HG02938 (cell line): ENCODE measurements at regions not wholly inside any gene's neighbourhood (a gene's known extent, or its start where the extent isn't known, plus 50 kb on each side); places are given as distances from the start of the nearest gene placed in this dataset.
"Not testable (repeated sequence)": the region's sequence is repeated elsewhere in the genome, so short reads cannot be mapped to it uniquely, and the experiment has no call there.

Experiments used
- ATAC-seq: cut with Tn5 transposase; IDR thresholded peaks from one replicate; pipeline ENCODE4 v1.9.1; 2021; ENCODE audit warnings: mild to moderate bottlenecking, moderate library complexity; ENCODE audit not compliant: unreplicated experiment

DNA sequence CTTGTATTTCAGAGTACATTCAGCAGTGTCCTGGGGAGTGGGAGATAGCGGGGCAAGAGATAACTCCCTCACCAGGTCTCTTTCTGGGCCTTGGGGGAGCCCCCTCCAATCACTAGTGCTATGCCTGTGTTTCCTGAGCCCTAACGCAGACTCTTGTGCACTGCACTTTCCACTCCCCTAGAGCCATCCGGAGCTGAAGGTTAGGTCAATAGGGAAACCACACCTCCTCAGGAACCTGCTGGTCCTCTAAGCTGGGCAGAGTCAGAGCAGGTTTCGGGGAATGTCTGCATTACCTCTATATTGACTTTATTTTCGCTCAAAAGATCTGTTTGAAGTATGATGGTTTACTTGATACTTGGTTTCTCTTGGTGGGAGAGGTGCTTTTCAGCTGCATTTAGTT, 617.0 kb upstream of the ROBO1 start:
- ATAC-seq, result no peak

DNA sequence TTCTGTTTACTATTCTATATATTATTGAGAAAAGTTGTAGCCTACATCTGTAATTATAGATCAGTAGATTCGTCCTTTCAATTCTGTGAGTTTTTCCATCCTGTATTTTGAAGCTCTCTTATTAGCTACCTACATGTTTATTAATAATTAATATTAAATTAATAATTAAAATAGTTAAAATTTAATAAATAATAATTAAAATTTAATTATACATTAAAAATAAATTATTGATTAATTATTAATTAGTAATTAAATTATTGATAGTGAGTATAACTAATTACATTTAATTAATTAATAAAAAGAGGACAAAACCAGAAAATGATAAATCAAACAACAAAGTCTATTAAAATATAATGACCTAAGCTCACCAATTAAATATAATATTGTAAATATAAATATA, 606.6 kb upstream of the ROBO1 start:
- ATAC-seq, result no peak

DNA sequence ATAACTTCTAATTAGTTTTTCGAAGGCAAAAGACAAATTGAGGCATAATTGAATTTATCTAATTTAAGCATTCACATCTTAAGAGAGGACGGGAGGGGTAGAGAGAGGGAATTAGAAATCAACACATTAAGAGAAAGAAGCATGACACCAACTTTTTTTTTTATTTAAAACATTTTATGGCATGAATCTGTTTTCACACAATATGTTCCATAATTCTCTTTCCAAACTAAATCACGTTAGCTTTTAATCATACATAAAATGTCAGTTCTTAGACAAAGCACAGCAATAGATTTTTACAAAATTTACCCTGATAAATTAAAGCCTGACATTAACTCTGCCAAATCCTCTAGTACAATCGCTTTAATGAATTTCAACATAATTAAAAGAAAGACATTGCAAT, 600.8 kb upstream of the ROBO1 start:
- no peak for ATAC-seq

DNA sequence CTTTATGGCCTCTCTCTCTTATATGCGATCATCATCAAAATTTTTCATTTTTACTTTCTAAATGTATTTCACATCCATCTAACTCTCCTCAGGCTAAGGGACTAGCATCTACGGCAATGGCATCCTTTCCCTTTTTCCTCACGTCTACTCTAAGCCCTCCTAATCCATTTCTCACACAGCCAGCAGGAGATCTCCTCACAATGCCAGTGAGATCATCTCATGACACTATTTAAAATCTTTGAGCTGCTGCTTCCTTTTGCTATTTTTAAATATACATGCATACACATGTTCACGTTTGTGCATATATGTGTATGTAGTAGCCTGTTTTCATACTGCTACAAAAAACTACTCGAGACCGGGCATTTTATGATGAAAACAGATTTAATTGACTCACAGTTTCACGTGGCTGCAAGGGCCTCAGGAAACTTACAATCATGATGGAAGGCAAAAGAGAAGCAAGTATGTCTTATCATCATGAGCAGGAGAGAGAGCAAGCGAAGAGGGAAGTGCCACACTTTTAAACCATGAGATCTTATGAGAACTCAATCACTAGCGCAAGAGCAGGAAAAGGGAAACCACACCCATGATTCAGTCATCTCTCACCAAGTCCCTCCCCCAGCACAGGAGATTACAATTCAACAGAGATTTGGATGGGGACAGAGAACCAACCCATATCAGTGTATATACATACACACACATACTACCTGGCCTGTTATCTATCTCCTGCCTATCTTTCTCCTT, 599.2 kb upstream of the ROBO1 start:
- ATAC-seq, result no peak

- no peak for ATAC-seq
Observed at GRCh38 chr3:80357761-80358160, 590.0 kb upstream of the ROBO1 start.

DNA sequence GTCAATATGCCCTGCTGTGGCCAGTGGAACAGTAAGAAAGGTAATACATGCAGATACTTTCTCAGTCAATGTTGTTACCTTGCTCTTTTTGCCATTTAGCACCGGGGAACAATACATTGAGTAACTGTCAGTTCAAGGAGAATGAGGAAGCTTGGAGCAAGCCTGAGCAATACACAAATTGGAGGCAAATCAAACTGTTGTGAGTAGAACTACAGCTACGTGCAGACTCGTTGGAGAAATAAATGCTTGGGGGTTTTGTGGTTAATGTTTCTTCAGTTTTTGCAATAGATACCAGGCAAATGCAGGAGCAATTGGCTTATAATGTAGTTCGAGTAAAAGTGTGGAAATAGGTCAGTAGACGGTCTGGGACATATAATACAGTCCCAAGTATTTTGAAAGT, 587.3 kb upstream of the ROBO1 start:
- ATAC-seq, result no peak

DNA sequence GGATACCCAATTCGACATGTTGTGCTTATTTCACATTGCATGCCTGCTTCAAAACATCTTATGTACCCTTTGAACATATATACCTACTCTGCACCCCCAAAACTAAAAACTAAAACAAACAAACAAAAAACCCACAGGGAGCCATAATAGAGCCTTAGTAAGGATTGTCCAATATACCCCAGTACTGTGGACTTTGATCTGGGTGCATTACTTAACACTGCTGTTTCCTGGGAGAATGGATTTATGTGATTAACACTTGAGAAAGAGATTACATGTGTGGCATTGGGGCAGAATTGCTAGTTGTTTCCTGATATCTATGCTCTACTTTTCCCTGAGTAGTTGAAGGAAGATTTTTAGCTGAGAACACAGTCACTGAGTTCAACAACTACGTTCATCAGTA, 583.4 kb upstream of the ROBO1 start:
- ATAC-seq, result no peak

DNA sequence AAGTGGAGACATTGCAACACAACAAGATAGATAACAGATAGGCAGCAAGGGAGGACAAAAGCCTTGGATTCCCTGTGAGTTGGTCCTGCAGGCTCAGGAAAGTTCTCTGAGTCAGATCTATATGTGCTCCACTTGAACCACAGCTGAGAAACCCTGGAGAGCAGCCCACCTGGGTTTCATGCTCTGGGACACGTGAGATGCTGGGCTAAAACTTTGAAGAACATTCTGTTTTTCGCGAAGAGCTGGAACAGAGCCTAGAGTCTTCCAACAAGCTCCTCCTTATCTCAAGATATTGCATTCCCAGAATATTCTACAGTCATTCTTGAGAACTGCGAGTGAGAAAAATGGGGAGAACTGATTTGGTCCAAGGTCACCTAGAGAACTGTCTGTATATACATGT, 583.0 kb upstream of the ROBO1 start:
- ATAC-seq, result no peak

DNA sequence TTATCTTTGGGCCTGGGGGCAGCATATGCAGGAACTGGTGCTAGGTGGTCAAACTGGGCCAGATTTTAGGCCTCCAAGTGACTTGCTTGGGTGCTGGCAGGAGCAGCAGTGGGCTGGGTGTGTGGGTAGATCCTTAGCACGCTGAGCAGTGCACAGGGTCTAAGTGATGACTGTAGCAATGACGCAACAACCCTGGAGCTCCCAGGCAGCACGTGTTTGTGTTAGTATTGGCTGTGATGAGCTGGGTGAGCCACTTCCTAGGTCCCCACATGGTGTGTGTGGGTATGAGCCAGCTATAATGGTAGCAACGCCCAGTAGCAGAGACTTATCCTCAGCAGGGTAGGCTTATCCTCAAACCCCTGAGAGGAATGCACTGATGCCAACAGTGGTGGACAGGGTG, 570.6 kb upstream of the ROBO1 start:
- ATAC-seq, result no peak

DNA sequence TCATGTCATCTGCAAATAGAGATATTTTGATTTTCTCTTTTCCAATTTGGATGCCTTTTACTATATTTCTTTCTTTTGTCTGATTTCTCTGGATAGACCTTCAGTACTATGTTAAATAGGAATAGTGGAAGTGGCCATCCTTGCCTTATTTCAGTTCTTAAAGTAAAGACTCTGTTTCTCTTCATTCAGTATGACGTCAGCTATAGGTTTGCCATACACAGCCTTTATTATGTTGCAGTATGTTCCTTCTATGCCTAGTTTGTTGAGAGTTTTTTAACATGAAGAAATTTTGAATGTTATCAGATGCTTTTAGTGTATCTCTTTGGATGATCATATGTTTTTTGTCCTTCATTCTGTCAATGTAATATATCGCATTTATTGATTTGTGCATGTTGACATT, 566.7 kb upstream of the ROBO1 start:
- no peak for ATAC-seq

GRCh38 chr3:80331494-80332170, 563.8 kb upstream of the ROBO1 start:
- no peak for ATAC-seq

- not testable (repeated sequence) for ATAC-seq
Observed at GRCh38 chr3:80314541-80314940, 546.7 kb upstream of the ROBO1 start.

GRCh38 chr3:80308637-80309036, 540.8 kb upstream of the ROBO1 start:
- ATAC-seq, result no peak

DNA sequence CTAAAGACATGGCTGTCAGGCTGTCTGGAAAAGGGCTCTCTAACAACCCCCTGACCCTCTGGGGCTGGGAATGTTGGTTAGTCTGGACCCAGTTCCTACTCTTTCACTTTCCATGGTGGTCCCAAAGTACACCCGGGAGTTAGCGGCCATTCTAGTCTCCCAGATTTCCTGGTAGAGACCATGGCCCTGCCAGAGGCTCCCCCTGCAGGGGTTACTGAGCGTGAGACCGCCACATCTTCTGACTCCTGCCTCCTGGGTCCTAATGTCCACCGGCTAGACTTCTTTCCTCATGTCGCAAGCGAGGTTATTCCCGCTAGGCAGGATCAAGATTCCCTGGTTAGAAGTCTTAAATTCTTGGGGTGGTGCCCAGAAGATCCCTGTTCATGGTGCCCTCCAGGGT, 540.0 kb upstream of the ROBO1 start:
- ATAC-seq, result no peak

DNA sequence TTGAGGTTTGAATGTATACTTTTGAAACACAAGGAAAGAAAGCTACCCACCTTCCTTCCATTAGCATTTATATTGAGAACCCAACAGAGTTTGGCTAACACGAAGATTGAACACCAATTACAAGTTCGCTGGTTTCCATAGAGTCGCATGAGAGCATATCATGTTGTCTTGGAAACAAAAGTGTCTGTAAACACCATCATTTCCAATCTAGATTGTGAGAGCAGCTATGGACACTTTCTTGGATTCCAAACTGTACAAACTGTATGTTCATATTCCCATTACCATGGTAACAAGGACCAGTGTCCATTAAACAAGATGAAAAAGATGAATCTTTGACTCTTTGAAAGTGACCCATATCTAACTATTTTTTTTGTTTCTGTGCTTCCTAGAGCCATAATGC, 529.9 kb upstream of the ROBO1 start:
- ATAC-seq, result no peak

DNA sequence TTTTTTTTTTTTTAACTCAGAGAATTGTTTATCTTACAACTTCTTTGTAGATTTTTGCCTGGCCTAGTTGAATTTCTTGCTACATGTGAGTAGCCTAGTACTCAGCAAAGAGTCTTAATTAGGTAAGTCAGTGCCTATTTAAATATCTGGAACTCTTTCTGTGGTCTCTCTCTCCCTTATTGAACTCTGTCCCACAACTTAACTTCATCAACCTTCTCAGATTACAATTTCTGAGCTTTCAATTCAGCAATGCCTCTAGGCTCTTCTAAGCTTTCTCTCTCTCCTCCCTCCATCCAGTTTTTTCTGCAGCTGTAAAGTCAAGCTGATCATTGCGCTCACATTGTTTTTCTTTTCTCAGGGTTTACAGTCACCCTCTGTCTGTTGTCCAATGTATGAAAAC, 517.6 kb upstream of the ROBO1 start:
- ATAC-seq, result no peak

- no peak for ATAC-seq
Observed at GRCh38 chr3:80283783-80284182, 516.0 kb upstream of the ROBO1 start.

DNA sequence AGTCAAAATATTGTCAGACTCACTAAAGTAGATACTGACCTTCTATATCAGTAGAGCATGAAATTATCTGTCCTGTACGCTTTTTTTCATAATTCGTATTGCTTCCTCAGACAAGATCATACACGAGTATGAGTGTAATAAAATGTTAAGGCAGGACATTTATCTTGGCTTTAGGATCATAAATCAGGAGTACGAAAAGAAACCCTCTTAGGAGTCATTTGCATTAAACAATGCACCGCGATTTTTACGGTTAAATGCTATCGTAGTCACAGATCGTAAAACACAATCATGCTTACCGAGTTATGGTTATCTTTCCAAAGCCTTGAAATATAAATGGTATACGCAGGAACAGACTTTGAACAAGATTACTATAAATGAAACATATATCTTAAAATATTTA, 510.3 kb upstream of the ROBO1 start:
- no peak for ATAC-seq

DNA sequence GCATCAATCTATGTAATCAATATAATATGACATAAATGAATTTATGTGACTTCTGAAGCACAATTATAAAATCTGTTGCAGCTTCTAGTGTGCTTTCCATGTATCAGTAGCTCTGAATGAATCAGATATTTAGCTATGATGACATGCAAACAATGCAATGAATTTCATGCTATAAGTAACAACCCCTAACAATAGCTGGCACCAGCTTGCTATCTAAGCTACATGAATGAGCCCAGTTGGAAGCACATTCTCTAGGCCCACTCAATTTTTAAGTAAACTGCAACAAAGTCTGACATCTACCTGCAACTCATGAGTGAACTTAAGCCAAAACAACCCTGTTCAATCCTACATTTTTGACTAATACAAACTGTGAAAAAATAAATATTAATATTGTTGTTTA, 507.3 kb upstream of the ROBO1 start:
- ATAC-seq, result no peak

GRCh38 chr3:80263260-80263659, 495.5 kb upstream of the ROBO1 start:
- ATAC-seq, result no peak

DNA sequence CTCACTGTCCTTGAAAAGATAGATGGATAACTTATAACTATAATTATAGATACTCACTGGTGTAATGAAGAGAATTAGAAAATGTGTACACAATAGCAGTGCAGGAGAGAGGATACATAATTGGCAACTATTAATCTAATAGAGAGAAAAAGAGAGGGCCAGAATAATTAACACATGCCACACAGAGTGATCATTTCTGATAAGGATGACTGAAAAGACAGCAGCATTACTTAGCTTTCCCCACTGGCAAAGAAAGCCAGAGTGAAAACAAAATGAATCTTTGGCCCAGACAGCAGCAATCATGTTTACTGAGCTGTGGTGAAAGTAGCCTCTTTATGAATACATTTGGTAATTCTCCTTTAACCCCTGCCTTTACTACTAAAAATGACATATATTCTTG, 493.3 kb upstream of the ROBO1 start:
- no peak for ATAC-seq

DNA sequence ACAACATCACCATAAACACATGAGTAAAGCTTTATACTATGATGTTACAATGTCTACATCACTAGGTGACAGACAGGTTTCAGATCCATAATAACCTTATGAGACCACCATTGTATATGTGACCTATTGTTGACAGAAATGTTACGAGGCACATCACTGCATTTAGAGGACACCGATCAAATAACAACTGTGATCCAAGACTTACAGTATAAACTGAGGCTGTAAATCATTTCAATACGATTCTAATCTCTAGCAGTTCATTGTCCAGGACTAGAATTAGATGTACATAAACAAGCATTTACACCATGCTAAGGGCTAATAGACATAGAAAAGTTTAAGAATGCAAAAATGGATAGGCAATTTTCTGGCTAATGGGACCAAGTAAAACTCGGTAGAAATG, 491.9 kb upstream of the ROBO1 start:
- ATAC-seq, result no peak

DNA sequence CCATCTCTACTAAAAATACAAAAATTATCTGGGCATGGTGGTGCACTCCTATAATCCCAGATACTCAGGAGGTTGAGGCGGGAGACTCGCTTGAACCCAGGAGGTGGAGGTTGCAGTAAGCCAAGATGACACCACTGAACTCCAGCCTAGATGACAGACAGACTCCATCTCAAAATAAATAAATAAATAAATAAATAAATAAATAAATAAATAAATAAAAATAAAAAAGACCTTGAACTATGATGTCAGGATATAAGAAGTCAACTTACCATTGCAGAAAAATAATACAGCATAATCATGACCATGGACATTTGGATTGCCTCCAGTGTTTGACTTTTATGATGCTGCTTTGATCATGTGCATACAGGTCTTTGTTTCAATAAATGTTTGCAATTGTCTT, 484.3 kb upstream of the ROBO1 start:
- no peak for ATAC-seq
